ENCODE measurements at regions not wholly inside any gene's neighbourhood (a gene's known extent, or its start where the extent isn't known, plus 50 kb on each side); places are given as distances from the start of the nearest gene placed in this dataset.

DNA sequence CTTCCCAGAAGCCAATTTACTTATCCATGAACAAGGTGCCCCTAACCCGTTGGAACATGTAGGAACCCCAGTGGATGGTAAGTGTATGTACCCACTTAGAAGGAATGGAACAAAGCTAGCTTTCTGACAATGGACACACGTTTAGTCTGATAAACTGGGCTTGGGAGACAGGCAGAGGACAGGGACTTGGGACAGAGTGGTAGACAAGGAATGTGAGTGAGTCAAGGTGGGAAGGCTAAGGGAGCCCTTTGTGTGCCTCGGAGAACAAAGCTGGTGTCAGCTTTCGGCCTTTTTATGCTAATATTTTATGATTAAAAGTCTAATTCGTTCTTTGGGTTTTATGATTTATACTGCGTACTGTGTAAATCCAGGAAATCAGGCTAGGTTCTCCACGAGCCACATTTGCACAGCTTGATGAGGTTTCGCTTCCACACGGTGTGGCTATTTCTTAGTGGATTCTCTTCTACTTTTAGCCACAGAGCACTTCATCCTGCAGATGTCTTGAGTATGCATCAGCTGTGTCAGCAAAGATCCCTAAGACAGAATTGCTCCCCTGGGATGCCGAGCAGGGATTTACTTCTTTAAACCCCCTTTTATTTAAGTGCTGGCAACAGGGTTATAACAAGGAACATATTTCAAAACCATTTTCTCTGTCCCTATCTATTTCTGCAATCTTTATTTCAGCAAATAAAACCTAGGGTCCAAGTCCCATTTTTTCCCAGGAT is 258.5 kb downstream of the DLEU7 start:
- TF ChIP-seq, protein P1, sequence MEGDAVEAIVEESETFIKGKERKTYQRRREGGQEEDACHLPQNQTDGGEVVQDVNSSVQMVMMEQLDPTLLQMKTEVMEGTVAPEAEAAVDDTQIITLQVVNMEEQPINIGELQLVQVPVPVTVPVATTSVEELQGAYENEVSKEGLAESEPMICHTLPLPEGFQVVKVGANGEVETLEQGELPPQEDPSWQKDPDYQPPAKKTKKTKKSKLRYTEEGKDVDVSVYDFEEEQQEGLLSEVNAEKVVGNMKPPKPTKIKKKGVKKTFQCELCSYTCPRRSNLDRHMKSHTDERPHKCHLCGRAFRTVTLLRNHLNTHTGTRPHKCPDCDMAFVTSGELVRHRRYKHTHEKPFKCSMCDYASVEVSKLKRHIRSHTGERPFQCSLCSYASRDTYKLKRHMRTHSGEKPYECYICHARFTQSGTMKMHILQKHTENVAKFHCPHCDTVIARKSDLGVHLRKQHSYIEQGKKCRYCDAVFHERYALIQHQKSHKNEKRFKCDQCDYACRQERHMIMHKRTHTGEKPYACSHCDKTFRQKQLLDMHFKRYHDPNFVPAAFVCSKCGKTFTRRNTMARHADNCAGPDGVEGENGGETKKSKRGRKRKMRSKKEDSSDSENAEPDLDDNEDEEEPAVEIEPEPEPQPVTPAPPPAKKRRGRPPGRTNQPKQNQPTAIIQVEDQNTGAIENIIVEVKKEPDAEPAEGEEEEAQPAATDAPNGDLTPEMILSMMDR (IDR thresholded peaks at IDR 0.05), result no peak
- TF ChIP-seq POLR2A (IDR thresholded peaks at IDR 0.05), result no peak
